ENCODE measurements at regions not wholly inside any gene's neighbourhood (a gene's known extent, or its start where the extent isn't known, plus 50 kb on each side); places are given as distances from the start of the nearest gene placed in this dataset.

- peaks cover 19% of the 10 kb centered on the region for H3K9me3 Mint-ChIP-seq (ENCODE audit: low read depth)
- H3K27ac Mint-ChIP-seq: no peak overlapping the region
- DNase-seq (no peak), ATAC-seq (no peak)
- H3K36me3 Mint-ChIP-seq: no peaks in the 10 kb centered on the region
- no peaks in the 10 kb centered on the region for H3K27me3 Mint-ChIP-seq
- no peaks in the 10 kb centered on the region for H3K4me1 Mint-ChIP-seq
- CTCF ChIA-PET: no interaction called here
- no peak overlapping the region for H3K4me3 Mint-ChIP-seq
Observed at GRCh38 chr2:5440174-5440573, 252.0 kb upstream of the SOX11 start.

DNA sequence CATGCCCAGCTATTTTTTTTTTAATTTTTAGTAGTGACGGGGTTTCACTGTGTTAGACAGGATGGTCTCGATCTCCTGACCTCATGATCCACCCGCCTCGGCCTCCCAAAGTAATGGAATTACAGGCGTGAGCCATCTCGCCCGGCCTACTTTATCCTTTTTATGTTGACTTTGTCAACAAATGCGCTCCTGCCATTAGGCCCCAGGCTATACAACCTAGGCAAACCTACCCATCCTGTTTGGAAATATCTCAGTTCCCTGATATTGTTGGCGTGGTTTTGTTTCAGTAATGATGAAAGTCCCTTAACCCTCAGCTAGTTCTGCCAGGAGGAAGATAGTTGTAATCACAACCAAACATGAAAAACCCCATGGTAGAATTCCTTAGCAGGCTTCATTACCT is 249.4 kb upstream of the SOX11 start:
- no peak for DNase-seq
- H3K9me3 Mint-ChIP-seq (ENCODE audit: low read depth): peaks cover 19% of the 10 kb centered on the region
- H3K27me3 Mint-ChIP-seq: no peaks in the 10 kb centered on the region

GRCh38 chr2:5444168-5444567 is 248.0 kb upstream of the SOX11 start:
- Mint-ChIP-seq H3K4me3 (no peak overlapping the region), H3K4me1 (no peaks in the 10 kb centered on the region), H3K27me3 (no peaks in the 10 kb centered on the region), H3K36me3 (no peaks in the 10 kb centered on the region), H3K27ac (no peak overlapping the region), H3K9me3 (ENCODE audit: low read depth) (peaks cover 14% of the 10 kb centered on the region)
- CTCF ChIA-PET: no interaction called here
- DNase-seq: no peak
- no peak for ATAC-seq

More for the DNA sequence above, 249.4 kb upstream of the SOX11 start:
- CTCF ChIA-PET: no interaction called here
- Mint-ChIP-seq H3K27ac (no peak overlapping the region), H3K4me1 (no peaks in the 10 kb centered on the region), H3K4me3 (no peak overlapping the region), H3K36me3 (no peaks in the 10 kb centered on the region)
- ATAC-seq: no peak

DNA sequence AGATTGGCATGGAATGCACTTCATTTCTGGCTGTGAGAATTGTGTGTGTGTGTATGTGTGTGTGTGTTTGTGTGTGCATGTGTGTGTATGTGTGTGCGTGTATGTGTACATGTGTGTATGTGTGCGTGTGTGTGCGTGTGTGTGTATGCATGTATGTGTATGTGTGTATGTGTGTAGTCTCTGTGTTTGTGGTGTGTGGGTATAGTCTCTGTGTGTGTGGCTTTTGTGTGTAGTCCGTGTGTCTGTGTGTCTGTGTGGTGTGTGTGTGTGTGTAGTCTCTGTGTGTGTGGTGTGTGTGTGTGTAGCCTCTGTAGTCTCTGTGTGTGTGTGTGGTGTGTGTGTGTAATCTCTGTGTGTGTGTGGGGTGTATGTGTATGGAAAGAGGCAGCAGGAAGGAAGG is 247.3 kb upstream of the SOX11 start:
- CTCF ChIA-PET: no interaction called here
- no peaks in the 10 kb centered on the region for H3K27me3 Mint-ChIP-seq
- DNase-seq (no peak), ATAC-seq (no peak)
- H3K4me1 Mint-ChIP-seq: no peaks in the 10 kb centered on the region
- no peak overlapping the region for H3K4me3 Mint-ChIP-seq
- H3K9me3 Mint-ChIP-seq (ENCODE audit: low read depth): peaks cover 10% of the 10 kb centered on the region
- H3K36me3 Mint-ChIP-seq: no peaks in the 10 kb centered on the region
- H3K27ac Mint-ChIP-seq: no peak overlapping the region

- no peaks in the 10 kb centered on the region for H3K4me1 Mint-ChIP-seq
- CTCF ChIA-PET: no interaction called here
- peaks cover 2% of the 10 kb centered on the region for H3K9me3 Mint-ChIP-seq (ENCODE audit: low read depth)
- no peaks in the 10 kb centered on the region for H3K27me3 Mint-ChIP-seq
- DNase-seq: no peak
- H3K4me3 Mint-ChIP-seq: no peak overlapping the region
- H3K36me3 Mint-ChIP-seq: no peaks in the 10 kb centered on the region
- no peak overlapping the region for H3K27ac Mint-ChIP-seq
- no peak for ATAC-seq
Observed at GRCh38 chr2:5449867-5450266, 242.3 kb upstream of the SOX11 start.

DNA sequence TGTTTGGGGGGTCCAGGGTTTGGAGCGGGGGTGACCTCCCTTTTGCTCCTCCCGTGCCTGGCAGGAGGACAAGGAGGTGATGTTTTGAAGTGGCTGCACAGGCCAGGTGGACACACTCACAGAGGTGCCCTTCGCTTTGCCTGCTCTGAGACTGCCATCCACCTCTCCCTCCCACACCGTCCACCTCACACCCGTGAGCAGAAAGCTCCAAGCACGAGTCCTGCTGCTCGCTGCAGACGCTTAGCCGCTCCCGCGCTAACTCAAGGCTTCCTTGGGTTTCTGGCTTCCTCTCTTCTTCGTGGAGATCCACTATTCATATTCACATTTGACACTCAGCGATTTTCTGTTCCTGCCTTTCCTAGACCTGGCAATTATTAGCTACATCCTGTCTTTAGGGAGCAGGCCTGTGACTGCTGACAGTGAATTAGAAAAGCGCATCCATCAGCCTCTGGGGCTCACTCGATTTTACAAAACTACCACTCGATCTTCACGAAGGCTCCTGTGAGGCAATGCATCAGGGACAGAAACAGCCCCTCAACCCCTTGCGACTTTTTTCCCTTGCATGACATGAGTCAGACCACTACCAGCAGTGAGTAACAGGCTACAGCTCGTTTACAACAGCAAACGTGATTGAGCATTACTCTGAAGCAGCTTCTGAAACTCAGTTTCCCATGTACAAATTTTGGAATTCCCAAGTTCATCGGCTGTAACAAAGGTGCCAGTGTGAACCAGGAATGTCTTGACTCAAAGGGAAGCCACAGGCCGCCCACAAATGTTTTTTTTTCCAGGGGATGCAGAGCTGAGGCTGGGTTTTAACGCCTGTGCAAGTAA is 238.7 kb upstream of the SOX11 start:
- no peaks in the 10 kb centered on the region for H3K27me3 Mint-ChIP-seq
- DNase-seq (no peak), ATAC-seq (no peak)
- CTCF ChIA-PET: no interaction called here
- no peaks in the 10 kb centered on the region for H3K9me3 Mint-ChIP-seq (ENCODE audit: low read depth)
- no peak overlapping the region for H3K27ac Mint-ChIP-seq
- H3K4me1 Mint-ChIP-seq: no peaks in the 10 kb centered on the region
- H3K4me3 Mint-ChIP-seq: no peak overlapping the region
- H3K36me3 Mint-ChIP-seq: no peaks in the 10 kb centered on the region

GRCh38 chr2:5454051-5454390 is 238.2 kb upstream of the SOX11 start:
- no peaks in the 10 kb centered on the region for H3K27me3 Mint-ChIP-seq
- DNase-seq: no peak
- no peak for ATAC-seq
- H3K9me3 Mint-ChIP-seq (ENCODE audit: low read depth): no peaks in the 10 kb centered on the region
- CTCF ChIA-PET: no interaction called here
- no peaks in the 10 kb centered on the region for H3K4me1 Mint-ChIP-seq
- no peaks in the 10 kb centered on the region for H3K36me3 Mint-ChIP-seq
- no peak overlapping the region for H3K4me3 Mint-ChIP-seq
- no peak overlapping the region for H3K27ac Mint-ChIP-seq

DNA sequence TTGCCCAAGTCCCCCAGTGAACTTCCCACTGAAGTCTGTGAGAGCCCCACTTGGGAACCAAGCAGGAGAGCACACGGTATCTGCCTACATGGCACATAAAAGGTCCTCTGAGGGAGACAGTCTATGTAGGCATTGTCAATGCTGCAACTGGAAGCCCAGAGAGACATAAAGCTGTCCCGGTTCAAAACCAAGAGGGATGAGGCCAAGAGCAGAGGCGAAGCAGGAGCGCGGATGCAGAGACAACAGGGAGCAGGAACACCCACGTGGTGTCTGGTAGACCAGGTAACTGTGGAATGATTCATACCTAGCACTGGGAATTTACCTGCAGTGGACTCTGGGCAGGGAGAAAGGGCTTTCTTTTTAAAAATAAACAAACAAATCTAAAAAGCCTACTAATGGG is 233.1 kb upstream of the SOX11 start:
- Mint-ChIP-seq H3K4me3 (no peak overlapping the region), H3K4me1 (no peaks in the 10 kb centered on the region), H3K27me3 (no peaks in the 10 kb centered on the region), H3K27ac (no peak overlapping the region), H3K9me3 (ENCODE audit: low read depth) (peaks cover 2% of the 10 kb centered on the region), H3K36me3 (no peaks in the 10 kb centered on the region)
- DNase-seq (no peak), ATAC-seq (no peak)
- CTCF ChIA-PET: no interaction called here

GRCh38 chr2:5464657-5465056 is 227.5 kb upstream of the SOX11 start:
- CTCF ChIA-PET: no interaction called here
- Mint-ChIP-seq H3K9me3 (ENCODE audit: low read depth) (peaks cover 2% of the 10 kb centered on the region), H3K36me3 (no peaks in the 10 kb centered on the region), H3K4me3 (no peak overlapping the region), H3K4me1 (no peaks in the 10 kb centered on the region), H3K27me3 (no peaks in the 10 kb centered on the region), H3K27ac (no peak overlapping the region)
- ATAC-seq: no peak
- no peak for DNase-seq

GRCh38 chr2:5465859-5466258 is 226.3 kb upstream of the SOX11 start:
- DNase-seq: no peak
- H3K4me1 Mint-ChIP-seq: no peaks in the 10 kb centered on the region
- H3K27ac Mint-ChIP-seq: no peak overlapping the region
- CTCF ChIA-PET: no interaction called here
- H3K27me3 Mint-ChIP-seq: no peaks in the 10 kb centered on the region
- no peaks in the 10 kb centered on the region for H3K36me3 Mint-ChIP-seq
- no peaks in the 10 kb centered on the region for H3K9me3 Mint-ChIP-seq (ENCODE audit: low read depth)
- no peak for ATAC-seq
- H3K4me3 Mint-ChIP-seq: no peak overlapping the region

DNA sequence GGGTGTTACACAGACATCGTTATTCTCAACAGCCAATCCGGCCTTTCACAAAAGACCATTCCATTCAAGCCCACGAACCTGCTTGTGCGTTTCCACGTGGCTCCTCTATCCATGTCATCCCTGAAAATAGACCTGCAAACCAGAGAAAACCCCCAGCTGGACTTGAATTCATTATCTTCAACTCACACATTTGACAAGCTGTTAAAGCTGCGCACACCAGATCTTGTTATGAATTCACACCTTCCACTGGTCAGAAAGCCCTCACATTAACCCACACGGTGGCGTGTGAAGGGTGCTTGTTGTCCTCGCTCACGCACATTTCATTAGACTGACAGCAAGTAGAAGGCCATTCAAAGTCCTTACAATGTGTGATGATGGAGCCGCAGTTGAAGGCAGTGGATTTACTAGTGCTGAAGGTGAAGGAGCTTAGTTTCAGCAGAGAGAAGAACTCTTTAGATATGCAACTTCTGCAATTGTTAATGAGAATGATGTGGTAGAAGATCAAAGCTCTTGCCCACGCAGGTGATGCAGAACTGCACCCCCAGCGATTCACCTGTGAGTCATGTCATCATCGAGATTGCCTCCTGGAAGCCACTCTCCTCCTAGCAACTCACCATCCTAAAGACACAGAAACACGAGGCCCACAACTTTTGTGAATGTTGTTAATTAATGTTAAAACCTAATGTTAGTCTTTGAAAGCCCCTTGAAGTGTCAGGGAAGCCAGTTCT is 224.8 kb upstream of the SOX11 start:
- no peak for DNase-seq
- ATAC-seq: no peak
- Mint-ChIP-seq H3K27me3 (no peaks in the 10 kb centered on the region), H3K9me3 (ENCODE audit: low read depth) (no peaks in the 10 kb centered on the region), H3K36me3 (no peaks in the 10 kb centered on the region), H3K4me3 (no peak overlapping the region), H3K4me1 (no peaks in the 10 kb centered on the region), H3K27ac (no peak overlapping the region)
- CTCF ChIA-PET: no interaction called here

DNA sequence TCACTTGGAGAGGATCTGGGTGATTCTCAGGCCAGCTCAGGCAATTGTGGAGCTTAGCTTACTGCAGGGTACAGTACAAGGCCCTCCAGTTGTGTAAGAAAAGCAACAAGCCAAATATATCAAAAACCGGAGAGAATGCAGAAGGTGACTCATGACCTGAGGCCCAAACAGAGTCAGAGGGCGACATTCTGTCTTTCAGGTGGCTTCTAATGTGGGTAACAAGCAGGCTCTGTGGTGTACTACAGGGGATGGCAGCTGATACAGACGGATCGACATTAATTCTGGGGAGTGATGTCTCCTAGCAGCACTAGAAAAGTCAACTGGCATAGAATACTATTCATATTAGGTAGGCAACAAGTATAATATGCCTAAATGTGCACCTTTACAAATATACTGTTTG is 219.5 kb upstream of the SOX11 start:
- H3K9me3 Mint-ChIP-seq (ENCODE audit: low read depth): no peaks in the 10 kb centered on the region
- ATAC-seq (no peak), DNase-seq (no peak)
- no peaks in the 10 kb centered on the region for H3K36me3 Mint-ChIP-seq
- CTCF ChIA-PET: no interaction called here
- H3K4me1 Mint-ChIP-seq: no peaks in the 10 kb centered on the region
- H3K27me3 Mint-ChIP-seq: no peaks in the 10 kb centered on the region
- no peak overlapping the region for H3K4me3 Mint-ChIP-seq
- no peak overlapping the region for H3K27ac Mint-ChIP-seq

DNA sequence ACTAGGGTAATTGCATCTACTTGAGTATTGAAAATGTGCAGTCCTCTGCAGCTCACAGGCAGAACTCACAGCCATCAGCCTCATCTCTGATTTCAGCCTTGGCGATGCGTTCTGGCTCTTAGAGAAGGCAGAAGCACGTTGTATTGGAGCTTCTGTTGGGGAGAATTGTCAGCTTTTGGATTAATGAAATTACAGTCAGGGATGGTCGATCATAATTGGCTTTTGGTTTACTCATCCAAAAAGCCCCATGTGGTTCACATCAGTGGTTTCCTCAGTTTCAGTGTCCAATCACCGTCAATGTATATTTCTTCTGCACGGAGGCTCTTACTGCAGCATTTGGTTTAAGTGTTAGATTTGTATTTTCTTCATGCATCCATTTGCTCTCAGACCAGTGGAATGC is 218.5 kb upstream of the SOX11 start:
- H3K4me3 Mint-ChIP-seq: no peak overlapping the region
- no peak overlapping the region for H3K27ac Mint-ChIP-seq
- no peak for DNase-seq
- no peak for ATAC-seq
- no peaks in the 10 kb centered on the region for H3K4me1 Mint-ChIP-seq
- H3K27me3 Mint-ChIP-seq: no peaks in the 10 kb centered on the region
- no peaks in the 10 kb centered on the region for H3K9me3 Mint-ChIP-seq (ENCODE audit: low read depth)
- H3K36me3 Mint-ChIP-seq: no peaks in the 10 kb centered on the region
- CTCF ChIA-PET: no interaction called here

DNA sequence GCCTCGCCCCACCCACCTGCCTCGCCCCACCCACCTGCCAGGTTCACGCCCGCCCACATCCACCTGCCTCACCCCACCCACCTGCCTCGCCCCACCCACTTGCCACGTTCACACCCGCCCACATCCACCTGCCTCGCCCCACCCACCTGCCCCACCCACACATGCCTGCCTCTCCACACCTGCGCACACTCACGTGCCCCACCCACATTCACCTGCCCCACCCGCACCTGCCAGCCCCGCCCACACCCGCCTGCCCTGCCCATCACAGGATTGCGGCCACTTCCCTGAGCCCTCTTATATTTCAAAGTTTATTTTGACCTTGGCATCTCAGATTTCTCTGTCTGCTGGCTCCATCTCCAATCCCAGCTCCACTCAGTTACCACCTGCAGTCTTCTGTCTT is 217.5 kb upstream of the SOX11 start:
- Mint-ChIP-seq H3K4me1 (no peaks in the 10 kb centered on the region), H3K27me3 (no peaks in the 10 kb centered on the region), H3K27ac (no peak overlapping the region), H3K4me3 (no peak overlapping the region), H3K9me3 (ENCODE audit: low read depth) (no peaks in the 10 kb centered on the region), H3K36me3 (no peaks in the 10 kb centered on the region)
- DNase-seq: no peak
- ATAC-seq: no peak
- CTCF ChIA-PET: no interaction called here
